B cell (primary cell): ENCODE measurements at regions not wholly inside any gene's neighbourhood (a gene's known extent, or its start where the extent isn't known, plus 50 kb on each side); places are given as distances from the start of the nearest gene placed in this dataset.
"Not testable (repeated sequence)": the region's sequence is repeated elsewhere in the genome, so short reads cannot be mapped to it uniquely, and the experiment has no call there.

Source experiments
- ATAC-seq: fragments of 200-7000 bp; cut with Tn5 transposase; one replicate; pipeline ENCODE4 v1.10.0; 2021; ENCODE audit warnings: low read depth, mild to moderate bottlenecking, moderate number of reproducible peaks, moderate library complexity
- CTCF ChIA-PET: fragments of 350-600 bp; sonication (Branson Sonifier 250); formaldehyde crosslinking; loops from one replicate; lab custom pipeline; 2021; ENCODE audit warnings: antibody characterized with exemption, inconsistent platforms; lab: Charles Lee
- POLR2A ChIA-PET: fragments of 350-600 bp; sonication (Branson Sonifier 250); formaldehyde crosslinking; loops from one replicate; lab custom pipeline; 2021; ENCODE audit warnings: antibody characterized with exemption; lab: Charles Lee
- DNase-seq: peaks from one replicate; pipeline ENCODE4 v3.0.0; 2013
- H2AFZ ChIP-seq: 2 replicates; pipeline ENCODE4 v1.6.1; 2012; ENCODE audit warnings: mild to moderate bottlenecking, low read depth, low read length; ENCODE audit not compliant: insufficient read depth, poor library complexity, severe bottlenecking
- H3K27ac ChIP-seq, 2 donors: 1 replicate in 1 of 2; 2 replicates in 1 of 2; pipeline ENCODE4 v1.5.1; 2012 to 2013; ENCODE audit warnings: low read length in 2 of 2, mild to moderate bottlenecking in 2 of 2, moderate library complexity in 1 of 2
- H3K27me3 ChIP-seq, 4 experiments: fragments of 200-600 bp in 1 of 4; sonication (generic) in 1 of 4; replicated peaks in 1 of 4; 1 replicate in 2 of 4; 2 replicates in 2 of 4; pipeline versions ENCODE4 v1.6.1 to v1.7.0; 2013 to 2016; ENCODE audit warnings: low read length in 3 of 4, mild to moderate bottlenecking in 2 of 4, mixed read lengths in 1 of 4, moderate library complexity in 1 of 4; ENCODE audit not compliant: insufficient read depth in 4 of 4, control insufficient read depth in 3 of 4; ENCODE audit errors: control extremely low read depth in 1 of 4
- H3K36me3 ChIP-seq, 2 experiments: replicated peaks in 1 of 2; 1 replicate in 1 of 2; 2 replicates in 1 of 2; pipeline versions ENCODE4 v1.6.1 to v1.7.1; 2013; ENCODE audit warnings: low read length in 1 of 2; ENCODE audit not compliant: insufficient read depth in 2 of 2, control insufficient read depth in 1 of 2; ENCODE audit errors: control extremely low read depth in 1 of 2, extremely low read depth in 1 of 2
- H3K4me1 ChIP-seq, 2 donors: fragments of 200-600 bp in 1 of 2; sonication (generic) in 1 of 2; 1 replicate in 1 of 2; 2 replicates in 1 of 2; pipeline versions ENCODE4 v1.5.1 to v1.6.1; 2013 to 2017; ENCODE audit warnings: low read length in 2 of 2; ENCODE audit not compliant: control insufficient read depth in 2 of 2, insufficient read depth in 2 of 2
- H3K4me2 ChIP-seq: replicated peaks from 2 replicates; pipeline ENCODE3; 2012; ENCODE audit warnings: mild to moderate bottlenecking, low read depth, low read length; ENCODE audit not compliant: poor library complexity, severe bottlenecking
- H3K4me3 ChIP-seq, 5 experiments: fragments of 200-600 bp in 1 of 5; sonication (generic) in 1 of 5; 1 replicate in 3 of 5; 2 replicates in 2 of 5; pipeline versions ENCODE4 v1.5.1 to v1.7.0; 2011 to 2016; ENCODE audit warnings: low read length in 4 of 5, mild to moderate bottlenecking in 4 of 5, low read depth in 2 of 5, control low read depth in 1 of 5, moderate library complexity in 1 of 5; ENCODE audit not compliant: insufficient read depth in 1 of 5; ENCODE audit errors: control extremely low read depth in 1 of 5, extremely low read depth in 1 of 5
- H3K79me2 ChIP-seq: fragments of 200-600 bp; sonication (generic); one replicate; pipeline ENCODE4 v1.6.0; 2016; ENCODE audit warnings: low read length; ENCODE audit not compliant: control insufficient read depth, insufficient read depth
- H3K9ac ChIP-seq: fragments of 200-600 bp; sonication (generic); 2 replicates; pipeline ENCODE4 v1.6.1; 2017; ENCODE audit warnings: mild to moderate bottlenecking, low read length, moderate library complexity
- H3K9me3 ChIP-seq, 3 donors: one replicate each; pipeline versions ENCODE4 v1.6.1 to v1.7.1; 2013; ENCODE audit warnings: low read length in 2 of 3; ENCODE audit not compliant: control insufficient read depth in 2 of 3, insufficient read depth in 1 of 3; ENCODE audit errors: control extremely low read depth in 1 of 3
- H4K20me1 ChIP-seq: 2 replicates; pipeline ENCODE4 v1.6.0; 2012; ENCODE audit warnings: mild to moderate bottlenecking, low read length; ENCODE audit not compliant: insufficient read depth, control insufficient read depth, poor library complexity, severe bottlenecking
- H3K27ac Mint-ChIP-seq: one replicate; pipeline ENCODE4 v1.8.0; 2021; ENCODE audit warnings: mixed read lengths
- H3K27me3 Mint-ChIP-seq: one replicate; pipeline ENCODE4 v1.8.0; 2021; ENCODE audit warnings: mixed read lengths
- H3K4me1 Mint-ChIP-seq: one replicate; pipeline ENCODE4 v1.8.0; 2021; ENCODE audit warnings: mixed read lengths
- H3K4me3 Mint-ChIP-seq: one replicate; pipeline ENCODE4 v1.8.0; 2021; ENCODE audit warnings: mixed read lengths
- H3K9me3 Mint-ChIP-seq: one replicate; pipeline ENCODE4 v1.8.0; 2022; ENCODE audit warnings: mixed read lengths; ENCODE audit not compliant: insufficient read depth
- EZH2 ChIP-seq: IDR thresholded peaks from 2 replicates; pipeline ENCODE4 v1.6.1; 2012; ENCODE audit warnings: borderline replicate concordance, low read depth, mild to moderate bottlenecking, moderate library complexity, low read length; ENCODE audit not compliant: insufficient read depth, poor library complexity, severe bottlenecking
- WGBS: methylation state at CpG from one replicate; pipeline ENCODE4 v1.1.5; 2013; ENCODE audit warnings: missing lambda C conversion rate; ENCODE audit not compliant: insufficient coverage; 5-methylcytosine and 5-hydroxymethylcytosine counted together
- intact Hi-C: fragments of 100-400 bp; cut with micrococcal nuclease; formaldehyde crosslinking; loops from one replicate; pipeline ENCODE4 v1.10.0; 2022
- TF ChIP-seq, protein P1 (sequence below): fragments of 200-600 bp; IDR thresholded peaks from one replicate; pipeline ENCODE4 v1.8.0; 2022; ENCODE audit warnings: antibody characterized with exemption, mild to moderate bottlenecking

DNA sequence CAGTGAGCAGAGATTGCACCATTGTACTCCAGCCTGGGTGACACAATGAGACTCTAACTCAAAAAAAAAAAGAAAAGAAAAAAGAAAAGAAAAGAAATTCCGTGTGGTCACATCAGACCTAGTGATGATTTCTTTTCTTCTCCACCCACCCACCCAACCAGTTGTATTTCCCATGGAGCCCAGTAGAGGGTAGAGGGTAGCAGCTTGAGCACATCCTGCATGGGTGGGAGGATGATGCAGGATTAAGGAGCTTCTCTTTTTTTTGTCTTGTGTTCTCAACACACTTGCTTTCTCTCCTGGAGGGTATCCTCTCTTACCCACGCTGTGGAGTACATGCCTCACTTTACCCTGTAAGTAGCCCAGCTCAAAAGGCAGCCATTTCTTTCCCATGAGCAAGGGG is 118.6 kb upstream of the CARD11 start:
- no peak for DNase-seq
- WGBS, result 25% methylated on average over 1 of the region's 2 CpGs
- CTCF ChIA-PET, result interaction anchor here (0.8 kb wide), 1 partner anchor 8 kb away, joined by 4 read pairs; no protein-coding TSS in a partner anchor

DNA sequence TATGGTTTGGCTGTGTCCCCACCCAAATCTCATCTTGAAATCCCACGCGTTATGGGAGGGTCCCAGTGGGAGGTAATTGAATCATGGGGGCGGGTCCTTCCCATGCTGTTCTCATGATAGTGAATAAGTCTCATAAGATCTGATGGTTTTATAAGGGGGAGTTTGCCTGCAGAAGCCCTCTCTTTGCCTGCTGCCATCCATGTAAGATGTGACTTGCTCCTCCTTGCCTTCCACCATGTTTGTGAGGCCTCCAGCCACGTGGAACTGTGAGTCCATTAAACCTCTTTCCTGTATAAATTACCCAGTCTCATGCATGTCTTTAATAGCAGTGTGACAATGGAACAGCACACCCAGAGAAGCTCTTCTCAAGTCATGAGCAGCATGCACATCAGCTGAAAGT is 119.1 kb upstream of the CARD11 start:
- H3K4me3 ChIP-seq, intact Hi-C loops, H3K4me2 ChIP-seq, H3K9me3 Mint-ChIP-seq, POLR2A ChIA-PET, H3K36me3 ChIP-seq, H3K4me1 ChIP-seq, DNase-seq, H3K9ac ChIP-seq, H2AFZ ChIP-seq, H3K27me3 ChIP-seq, H3K27ac ChIP-seq, ATAC-seq, H3K4me1 Mint-ChIP-seq, H4K20me1 ChIP-seq, H3K79me2 ChIP-seq, H3K27ac Mint-ChIP-seq, H3K4me3 Mint-ChIP-seq: not testable (repeated sequence)
- H3K27me3 Mint-ChIP-seq, result peaks cover 22% of the 10 kb centered on the region
- 100% methylated on average over 1 of the region's 4 CpGs for WGBS
- CTCF ChIA-PET, result interaction anchor here (0.8 to 1.0 kb wide), 2 partner anchors 9 to 297 kb away, joined by 3 to 4 read pairs; no protein-coding TSS in a partner anchor
- H3K9me3 ChIP-seq, result peaks cover 0 to 13% (median 0%) of the 10 kb centered on the region in 3 donors

More for the DNA sequence above, 118.6 kb upstream of the CARD11 start:
- no peak overlapping the region for H3K27ac ChIP-seq
- Mint-ChIP-seq H3K9me3 (no peaks in the 10 kb centered on the region), H3K27ac (no peak overlapping the region), H3K27me3 (peaks cover 17% of the 10 kb centered on the region), H3K4me3 (no peak overlapping the region), H3K4me1 (peaks cover 2% of the 10 kb centered on the region)
- H3K9me3 ChIP-seq, result peaks cover 0 to 13% (median 0%) of the 10 kb centered on the region in 3 donors
- H4K20me1 ChIP-seq, result no peaks in the 10 kb centered on the region
- H3K36me3 ChIP-seq, result no peaks in the 10 kb centered on the region
- no peaks in the 10 kb centered on the region for H3K79me2 ChIP-seq
- H2AFZ ChIP-seq, result no peak overlapping the region
- POLR2A ChIA-PET, result no interaction called here
- no peak overlapping the region for H3K9ac ChIP-seq
- H3K4me3 ChIP-seq, result no peak overlapping the region
- TF ChIP-seq EZH2, result no peak
- TF ChIP-seq, protein P1, sequence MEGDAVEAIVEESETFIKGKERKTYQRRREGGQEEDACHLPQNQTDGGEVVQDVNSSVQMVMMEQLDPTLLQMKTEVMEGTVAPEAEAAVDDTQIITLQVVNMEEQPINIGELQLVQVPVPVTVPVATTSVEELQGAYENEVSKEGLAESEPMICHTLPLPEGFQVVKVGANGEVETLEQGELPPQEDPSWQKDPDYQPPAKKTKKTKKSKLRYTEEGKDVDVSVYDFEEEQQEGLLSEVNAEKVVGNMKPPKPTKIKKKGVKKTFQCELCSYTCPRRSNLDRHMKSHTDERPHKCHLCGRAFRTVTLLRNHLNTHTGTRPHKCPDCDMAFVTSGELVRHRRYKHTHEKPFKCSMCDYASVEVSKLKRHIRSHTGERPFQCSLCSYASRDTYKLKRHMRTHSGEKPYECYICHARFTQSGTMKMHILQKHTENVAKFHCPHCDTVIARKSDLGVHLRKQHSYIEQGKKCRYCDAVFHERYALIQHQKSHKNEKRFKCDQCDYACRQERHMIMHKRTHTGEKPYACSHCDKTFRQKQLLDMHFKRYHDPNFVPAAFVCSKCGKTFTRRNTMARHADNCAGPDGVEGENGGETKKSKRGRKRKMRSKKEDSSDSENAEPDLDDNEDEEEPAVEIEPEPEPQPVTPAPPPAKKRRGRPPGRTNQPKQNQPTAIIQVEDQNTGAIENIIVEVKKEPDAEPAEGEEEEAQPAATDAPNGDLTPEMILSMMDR, result no peak
- H3K4me2 ChIP-seq, result no peak overlapping the region
- intact Hi-C loops, result no loop called here
- no peaks in the 10 kb centered on the region for H3K27me3 ChIP-seq
- peak; percentile 24 for ATAC-seq
- H3K4me1 ChIP-seq, result peaks cover 0 to 8% of the 10 kb centered on the region in 2 donors
